ENCODE measurements at regions not wholly inside any gene's neighbourhood (a gene's known extent, or its start where the extent isn't known, plus 50 kb on each side); places are given as distances from the start of the nearest gene placed in this dataset.

DNA sequence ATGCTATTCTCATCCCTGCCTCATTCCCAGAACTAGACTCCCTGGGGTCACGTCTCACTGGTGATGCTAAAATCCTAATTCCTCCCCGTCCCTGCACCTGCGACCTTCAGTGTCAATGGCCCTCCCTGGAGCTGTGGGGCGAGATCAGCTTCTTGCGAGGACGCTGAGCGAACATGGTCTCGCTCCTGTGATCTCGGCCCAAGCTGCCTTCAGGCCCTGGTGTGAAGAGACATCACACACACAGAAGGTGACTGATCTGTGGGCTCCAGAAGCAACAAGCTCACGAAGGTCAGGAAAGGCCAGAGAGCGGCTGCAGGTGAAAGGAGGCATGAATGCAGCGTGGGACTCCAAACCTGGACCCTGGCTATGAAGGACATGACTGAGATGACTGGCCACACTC lies 139.5 kb upstream of the CST7 start:
- FAIRE-seq (no peak), DNase-seq (ENCODE audit: insufficient read length, low spot score) (no peak)
- TF ChIP-seq, protein P1, sequence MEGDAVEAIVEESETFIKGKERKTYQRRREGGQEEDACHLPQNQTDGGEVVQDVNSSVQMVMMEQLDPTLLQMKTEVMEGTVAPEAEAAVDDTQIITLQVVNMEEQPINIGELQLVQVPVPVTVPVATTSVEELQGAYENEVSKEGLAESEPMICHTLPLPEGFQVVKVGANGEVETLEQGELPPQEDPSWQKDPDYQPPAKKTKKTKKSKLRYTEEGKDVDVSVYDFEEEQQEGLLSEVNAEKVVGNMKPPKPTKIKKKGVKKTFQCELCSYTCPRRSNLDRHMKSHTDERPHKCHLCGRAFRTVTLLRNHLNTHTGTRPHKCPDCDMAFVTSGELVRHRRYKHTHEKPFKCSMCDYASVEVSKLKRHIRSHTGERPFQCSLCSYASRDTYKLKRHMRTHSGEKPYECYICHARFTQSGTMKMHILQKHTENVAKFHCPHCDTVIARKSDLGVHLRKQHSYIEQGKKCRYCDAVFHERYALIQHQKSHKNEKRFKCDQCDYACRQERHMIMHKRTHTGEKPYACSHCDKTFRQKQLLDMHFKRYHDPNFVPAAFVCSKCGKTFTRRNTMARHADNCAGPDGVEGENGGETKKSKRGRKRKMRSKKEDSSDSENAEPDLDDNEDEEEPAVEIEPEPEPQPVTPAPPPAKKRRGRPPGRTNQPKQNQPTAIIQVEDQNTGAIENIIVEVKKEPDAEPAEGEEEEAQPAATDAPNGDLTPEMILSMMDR (IDR thresholded peaks at IDR 0.05; ENCODE audit: insufficient read depth, missing control alignments), result no peak

DNA sequence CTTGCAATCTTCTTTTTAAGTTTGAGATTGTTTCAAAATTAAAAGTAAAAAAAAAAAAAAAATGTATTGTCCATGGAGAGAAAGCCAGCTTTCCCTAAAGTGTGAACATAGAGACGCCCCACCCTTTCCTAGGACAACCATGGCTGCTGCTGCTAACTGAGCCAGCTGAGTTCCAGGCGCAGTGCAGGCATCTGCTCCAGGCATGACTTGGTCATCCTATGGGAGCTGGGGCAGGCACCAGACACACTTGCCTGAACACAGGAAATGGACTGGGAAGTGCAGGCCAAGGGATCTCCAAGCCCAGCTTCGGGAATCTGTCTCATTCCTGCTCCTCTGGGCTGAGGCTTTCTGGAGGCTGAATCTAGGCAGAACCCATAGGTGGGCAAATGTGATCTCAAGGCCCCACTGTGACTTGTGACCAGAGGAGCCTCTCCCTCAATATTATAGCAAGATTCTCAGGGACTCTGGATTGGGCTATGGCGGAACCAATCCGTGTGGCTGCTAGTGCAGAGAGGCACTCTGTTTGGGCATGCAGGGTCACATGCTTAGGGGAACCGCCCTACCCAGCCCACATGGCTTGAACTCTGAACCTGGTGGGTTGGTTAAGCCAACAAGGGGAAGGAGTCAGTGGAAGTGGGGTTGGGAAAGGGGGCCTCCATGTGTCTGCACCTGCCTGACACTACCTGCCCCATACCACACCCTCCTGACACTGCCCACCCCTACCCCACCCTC lies 138.2 kb upstream of the CST7 start:
- FAIRE-seq, result no peak
- TF ChIP-seq, protein P1 (IDR thresholded peaks at IDR 0.05; ENCODE audit: insufficient read depth, missing control alignments), result no peak
- no peak for DNase-seq (ENCODE audit: insufficient read length, low spot score)

DNA sequence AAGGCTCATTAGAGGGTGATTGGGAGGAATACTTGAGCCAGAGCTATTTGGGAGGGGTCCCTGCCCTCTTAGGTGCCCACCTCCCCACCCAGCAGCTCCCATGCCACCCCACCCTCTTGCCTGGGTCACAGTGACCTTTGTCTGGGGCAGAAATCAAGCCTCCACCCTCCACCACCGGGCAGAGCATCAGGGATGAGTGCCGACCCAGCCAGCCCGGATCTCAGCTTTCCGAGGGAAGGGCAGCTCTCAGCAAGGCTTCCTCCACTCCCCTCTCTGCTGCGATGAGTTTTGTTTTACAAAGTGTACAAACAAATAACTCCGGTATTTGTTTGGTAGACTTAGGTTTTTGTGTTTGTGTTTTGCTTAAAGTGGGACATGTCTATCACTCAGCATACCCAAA lies 136.7 kb upstream of the CST7 start:
- no peak for DNase-seq (ENCODE audit: insufficient read length, low spot score)
- TF ChIP-seq, protein P1 (IDR thresholded peaks at IDR 0.05; ENCODE audit: insufficient read depth, missing control alignments), result no peak
- no peak for FAIRE-seq

DNA sequence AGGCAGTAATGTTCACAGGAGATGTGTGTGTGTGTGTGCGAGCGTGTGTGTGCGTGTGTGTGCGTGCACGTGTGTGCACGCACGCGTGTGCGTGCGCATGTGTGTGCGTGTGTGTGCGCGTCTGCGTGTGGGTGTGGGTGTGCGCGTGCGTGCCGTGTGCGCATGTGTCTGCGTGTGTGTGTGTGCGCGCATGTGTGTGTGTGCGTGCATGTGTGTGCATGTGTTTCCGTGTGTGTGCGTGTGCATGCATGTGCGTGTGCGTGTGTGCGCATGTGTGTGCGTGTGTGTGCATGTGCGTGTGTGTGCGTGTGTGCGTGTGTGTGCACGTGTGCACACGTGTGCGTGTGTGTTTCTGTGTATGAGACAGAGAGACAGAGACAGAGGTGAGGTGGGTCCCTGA lies 136.0 kb upstream of the CST7 start:
- TF ChIP-seq, protein P1 (IDR thresholded peaks at IDR 0.05; ENCODE audit: insufficient read depth, missing control alignments), result no peak
- no peak for FAIRE-seq

DNA sequence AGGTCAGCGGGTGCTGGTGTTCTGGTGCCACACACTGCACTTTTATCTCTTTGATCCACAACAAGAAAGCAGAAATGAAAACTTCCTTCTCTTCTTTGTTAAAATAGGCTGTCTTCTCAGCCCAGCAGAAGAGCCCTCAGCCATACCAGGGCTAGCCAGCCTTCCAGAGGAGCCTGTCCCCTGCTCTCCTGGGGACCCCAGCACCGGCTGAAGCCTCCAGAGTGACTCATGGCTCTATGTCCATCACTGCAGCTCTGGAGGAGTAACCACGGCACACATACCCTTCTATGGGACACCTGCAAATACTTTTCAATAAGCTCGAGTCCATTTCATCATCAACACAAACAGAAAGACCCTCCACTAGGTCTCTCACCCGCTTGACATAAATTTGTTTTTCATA lies 135.6 kb upstream of the CST7 start:
- DNase-seq (ENCODE audit: insufficient read length, low spot score) (no peak), FAIRE-seq (no peak)
- TF ChIP-seq, protein P1 (IDR thresholded peaks at IDR 0.05; ENCODE audit: insufficient read depth, missing control alignments), result no peak

More for the DNA sequence above, 136.0 kb upstream of the CST7 start:
- DNase-seq (ENCODE audit: insufficient read length, low spot score), result no peak

DNA sequence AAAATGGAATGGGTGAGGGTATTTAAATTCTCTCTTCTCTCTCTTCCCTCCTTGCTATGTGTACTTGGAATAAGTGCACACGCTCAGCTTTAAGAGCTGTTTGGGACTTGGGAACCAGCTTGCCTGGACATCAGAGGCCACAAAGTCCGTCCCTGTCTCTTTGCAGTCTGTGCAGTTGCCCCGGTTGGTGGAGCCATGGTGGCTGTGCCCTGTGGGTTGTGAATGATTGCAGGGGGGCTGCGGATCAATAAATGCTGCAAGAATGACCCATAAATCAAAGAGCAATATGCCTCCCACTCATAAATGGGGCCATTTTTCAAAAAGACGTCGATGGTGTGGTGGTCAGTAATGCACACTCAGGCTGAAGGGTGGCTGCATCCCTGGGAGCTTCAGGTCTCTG lies 135.1 kb upstream of the CST7 start:
- DNase-seq (ENCODE audit: insufficient read length, low spot score) (no peak), FAIRE-seq (no peak)
- TF ChIP-seq, protein P1 (IDR thresholded peaks at IDR 0.05; ENCODE audit: insufficient read depth, missing control alignments), result no peak

DNA sequence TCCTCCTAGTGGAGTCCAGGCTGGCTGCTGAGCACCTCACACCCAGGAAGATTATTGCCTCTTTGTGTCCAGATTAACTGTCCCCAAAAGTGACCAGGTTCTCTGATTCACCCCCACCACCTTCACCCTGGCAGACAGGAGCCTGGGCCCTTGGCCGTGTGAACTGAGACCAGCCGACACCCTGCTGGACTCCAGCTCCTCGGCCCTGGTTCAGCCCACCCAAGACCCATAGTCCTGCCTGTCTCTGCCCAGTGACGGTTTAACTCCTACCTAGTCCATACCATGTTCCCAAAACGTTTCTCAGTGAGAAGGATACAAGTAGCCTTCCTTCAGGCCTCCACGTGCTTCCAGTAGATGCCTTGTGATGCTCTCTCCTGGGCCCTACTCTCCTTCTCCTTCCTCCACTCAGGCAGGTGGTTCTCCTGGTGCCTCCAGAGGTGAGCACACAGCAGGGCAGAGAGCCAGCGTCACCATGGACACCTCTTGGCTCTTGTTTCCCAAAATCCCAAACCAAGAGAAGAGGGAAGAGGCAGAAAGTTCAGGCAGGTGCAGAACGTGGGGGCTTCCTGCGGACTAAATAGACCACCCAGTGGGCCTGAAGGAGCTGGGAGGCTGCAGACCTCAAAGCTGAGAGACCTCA lies 134.4 kb upstream of the CST7 start:
- DNase-seq (ENCODE audit: insufficient read length, low spot score) (no peak), FAIRE-seq (no peak)
- TF ChIP-seq, protein P1 (IDR thresholded peaks at IDR 0.05; ENCODE audit: insufficient read depth, missing control alignments), result no peak

Measured in D721Med (cell line).